Keratinocyte (primary cell): ENCODE measurements at regions not wholly inside any gene's neighbourhood (a gene's known extent, or its start where the extent isn't known, plus 50 kb on each side); places are given as distances from the start of the nearest gene placed in this dataset.

Experiments
- DNase-seq: peaks from one replicate; pipeline ENCODE4 v3.0.0-alpha.2; 2011; ENCODE audit warnings: low read depth, missing footprints, low spot score
- FAIRE-seq: peaks from 2 replicates; lab custom pipeline; 2011; peaks lifted over from hg19 to GRCh38; lab: Jason Lieb, UNC
- H2AFZ ChIP-seq: 2 replicates; pipeline ENCODE4 v1.6.0; 2012; ENCODE audit warnings: low read length, control low read depth, inconsistent platforms; ENCODE audit not compliant: control insufficient read depth
- H3K27ac ChIP-seq: 2 replicates; pipeline ENCODE4 v1.5.1; 2011; ENCODE audit warnings: low read length; ENCODE audit not compliant: control insufficient read depth, insufficient read depth
- H3K27me3 ChIP-seq: 3 replicates; pipeline ENCODE4 v1.6.0; 2011; ENCODE audit warnings: low read length; ENCODE audit not compliant: control insufficient read depth, insufficient read depth; ENCODE audit errors: extremely low read depth
- H3K36me3 ChIP-seq, 2 experiments: 2 replicates in 1 of 2; 3 replicates in 1 of 2; pipeline ENCODE4 v1.5.1; 2011; ENCODE audit warnings: low read length in 2 of 2, mild to moderate bottlenecking in 1 of 2; ENCODE audit not compliant: control insufficient read depth in 2 of 2, insufficient read depth in 2 of 2; ENCODE audit errors: extremely low read depth in 1 of 2
- H3K4me1 ChIP-seq: 3 replicates; pipeline ENCODE4 v1.5.1; 2011; ENCODE audit warnings: low read length; ENCODE audit not compliant: control insufficient read depth, insufficient read depth; ENCODE audit errors: extremely low read depth
- H3K4me2 ChIP-seq: 3 replicates; pipeline ENCODE4 v1.6.0; 2011; ENCODE audit warnings: low read depth, low read length; ENCODE audit not compliant: control insufficient read depth, insufficient read depth; ENCODE audit errors: extremely low read depth
- H3K4me3 ChIP-seq, 3 experiments: fragments of 200-600 bp in 1 of 3; sonication (generic) in 1 of 3; 2 replicates in 2 of 3; 3 replicates in 1 of 3; pipeline ENCODE4 v1.5.1; 2011 to 2016; ENCODE audit warnings: low read length in 3 of 3, mild to moderate bottlenecking in 3 of 3, control low read depth in 2 of 3, inconsistent platforms in 1 of 3, low read depth in 1 of 3, mixed read lengths in 1 of 3, mixed run types in 1 of 3, moderate library complexity in 1 of 3; ENCODE audit not compliant: control insufficient read depth in 2 of 3, insufficient read depth in 2 of 3; ENCODE audit errors: extremely low read depth in 1 of 3
- H3K79me2 ChIP-seq: 2 replicates; pipeline ENCODE4 v1.6.0; 2012; ENCODE audit warnings: low read length; ENCODE audit not compliant: control insufficient read depth, insufficient read depth
- H3K9ac ChIP-seq: 3 replicates; pipeline ENCODE4 v1.6.0; 2011; ENCODE audit warnings: low read length; ENCODE audit not compliant: control insufficient read depth, insufficient read depth; ENCODE audit errors: extremely low read depth
- H3K9me1 ChIP-seq: 3 replicates; pipeline ENCODE4 v1.6.0; 2011; ENCODE audit warnings: low read length; ENCODE audit not compliant: control insufficient read depth, insufficient read depth; ENCODE audit errors: extremely low read depth
- H3K9me3 ChIP-seq: 2 replicates; pipeline ENCODE4 v1.5.1; 2012; ENCODE audit warnings: low read depth, low read length; ENCODE audit not compliant: control insufficient read depth
- H4K20me1 ChIP-seq: 3 replicates; pipeline ENCODE4 v1.6.0; 2011; ENCODE audit warnings: low read length; ENCODE audit not compliant: control insufficient read depth, insufficient read depth; ENCODE audit errors: extremely low read depth
- CTCF ChIP-seq, 3 experiments: IDR thresholded peaks in 1 of 3; conservative IDR thresholded peaks in 1 of 3; optimal IDR thresholded peaks in 1 of 3; 2 replicates in 2 of 3; 3 replicates in 1 of 3; pipeline versions ENCODE3 to v1.5.1; 2011; ENCODE audit warnings: low read length in 3 of 3, mild to moderate bottlenecking in 3 of 3, moderate library complexity in 2 of 3, control low read depth in 1 of 3, inconsistent platforms in 1 of 3; ENCODE audit not compliant: insufficient read depth in 2 of 3; ENCODE audit errors: extremely low read depth in 1 of 3
- EZH2 ChIP-seq: IDR thresholded peaks from one replicate; pipeline ENCODE4 v1.6.1; 2012; ENCODE audit warnings: inconsistent platforms, mild to moderate bottlenecking, low read length, moderate library complexity
- dilution Hi-C: fragments of 300-500 bp; cut with MboI; formaldehyde crosslinking; loops from one replicate; pipeline ENCODE4 v1.7.0; 2020; ENCODE audit warnings: low sequenced_read_pairs; ENCODE audit not compliant: extremely low pct_ligation_motif_present

GRCh38 chr7:96534221-96534620, 175.4 kb downstream of the SEM1 start:
- H3K27ac ChIP-seq, result no peak overlapping the region
- dilution Hi-C loops, result no loop called here
- FAIRE-seq (no peak), DNase-seq (no peak)
- no peaks in the 10 kb centered on the region for H3K36me3 ChIP-seq
- H3K4me1 ChIP-seq, result no peaks in the 10 kb centered on the region
- no peak overlapping the region for H3K4me3 ChIP-seq
- no peak for TF ChIP-seq EZH2
- no peak for TF ChIP-seq CTCF (optimal IDR thresholded peaks at IDR 0.05 in 1 of 3, IDR thresholded peaks at IDR 0.05 in 1 of 3, conservative IDR thresholded peaks at IDR 0.05 in 1 of 3; ENCODE audit: extremely low read depth in 1 of 3, insufficient read depth in 2 of 3, low read length in 3 of 3)
- no peaks in the 10 kb centered on the region for H3K79me2 ChIP-seq
- no peaks in the 10 kb centered on the region for H4K20me1 ChIP-seq
- H3K9me1 ChIP-seq, result no peaks in the 10 kb centered on the region
- no peak overlapping the region for H3K9ac ChIP-seq
- no peaks in the 10 kb centered on the region for H3K27me3 ChIP-seq
- H3K9me3 ChIP-seq, result no peaks in the 10 kb centered on the region
- H3K4me2 ChIP-seq, result no peak overlapping the region
- H2AFZ ChIP-seq, result no peak overlapping the region

GRCh38 chr7:96532428-96532935, 177.2 kb downstream of the SEM1 start:
- no peaks in the 10 kb centered on the region for H3K4me1 ChIP-seq
- no peaks in the 10 kb centered on the region for H4K20me1 ChIP-seq
- H3K9me1 ChIP-seq, result no peaks in the 10 kb centered on the region
- FAIRE-seq (no peak), DNase-seq (no peak)
- no peak overlapping the region for H3K9ac ChIP-seq
- H2AFZ ChIP-seq, result no peak overlapping the region
- H3K79me2 ChIP-seq, result no peaks in the 10 kb centered on the region
- no peak overlapping the region for H3K4me3 ChIP-seq
- no peak for TF ChIP-seq CTCF (optimal IDR thresholded peaks at IDR 0.05 in 1 of 3, IDR thresholded peaks at IDR 0.05 in 1 of 3, conservative IDR thresholded peaks at IDR 0.05 in 1 of 3; ENCODE audit: extremely low read depth in 1 of 3, insufficient read depth in 2 of 3, low read length in 3 of 3)
- TF ChIP-seq EZH2, result no peak
- no peaks in the 10 kb centered on the region for H3K9me3 ChIP-seq
- no peaks in the 10 kb centered on the region for H3K36me3 ChIP-seq
- H3K27ac ChIP-seq, result no peak overlapping the region
- dilution Hi-C loops, result no loop called here
- H3K4me2 ChIP-seq, result no peak overlapping the region
- H3K27me3 ChIP-seq, result no peaks in the 10 kb centered on the region
